GM12878 (cell line): ENCODE measurements at regions not wholly inside any gene's neighbourhood (a gene's known extent, or its start where the extent isn't known, plus 50 kb on each side); places are given as distances from the start of the nearest gene placed in this dataset.
A peak's percentile ranks its signal among the peaks of the same experiment; 100 is the strongest.

Experiments
- ATAC-seq: fragments of 200-7000 bp; cut with Tn5 transposase; 3 replicates; pipeline ENCODE4 v1.9.1; 2020; ENCODE audit warnings: mild to moderate bottlenecking, moderate library complexity
- BruUV-seq: library from RNA; stranded (reverse); fragments of 400-500 nt; replicated peaks from 2 replicates; lab custom pipeline; 2021; lab: Mats Ljungman, UMichigan
- CTCF ChIA-PET: fragments of 300-600 bp; sonication (Branson Sonifier 250); formaldehyde crosslinking; extraction: SDS; loops from one replicate; lab custom pipeline; 2021; ENCODE audit warnings: inconsistent platforms; lab: Yijun Ruan, JAX
- POLR2A ChIA-PET: fragments of 350-600 bp; formaldehyde crosslinking; extraction: SDS; loops from one replicate; lab custom pipeline; 2021; ENCODE audit warnings: inconsistent platforms; lab: Charles Lee
- RAD21 ChIA-PET: fragments of 300-600 bp; sonication (Branson Sonifier 250); formaldehyde crosslinking; loops from one replicate; lab custom pipeline; 2023; ENCODE audit warnings: antibody characterized with exemption; ENCODE audit not compliant: unreplicated experiment; lab: Charles Lee
- SMC1A ChIA-PET: fragments of 300-600 bp; sonication (Branson Sonifier 250); formaldehyde crosslinking; loops from one replicate; lab custom pipeline; 2023; ENCODE audit not compliant: unreplicated experiment, uncharacterized antibody; lab: Charles Lee
- DNase-seq: peaks from one replicate; pipeline ENCODE4 v3.0.0-alpha.2; 2011; ENCODE audit warnings: low read depth, low spot score
- FAIRE-seq: peaks from 3 replicates; lab custom pipeline; 2011; peaks lifted over from hg19 to GRCh38; lab: Jason Lieb, UNC
- H2AFZ ChIP-seq: 2 replicates; pipeline ENCODE4 v1.6.0; 2011; ENCODE audit warnings: low read depth, low read length, control low read depth; ENCODE audit not compliant: control insufficient read depth
- H3K27ac ChIP-seq: 2 replicates; pipeline ENCODE4 v1.5.1; 2011; ENCODE audit warnings: control low read depth; ENCODE audit not compliant: control insufficient read depth, insufficient read depth
- H3K27me3 ChIP-seq, 2 experiments: replicated peaks in 1 of 2; 2 replicates each; pipeline versions ENCODE4 v1.6.0 to v1.6.1; 2011; ENCODE audit warnings: low read length in 1 of 2; ENCODE audit not compliant: control insufficient read depth in 2 of 2, insufficient read depth in 2 of 2
- H3K36me3 ChIP-seq, 2 experiments: 2 replicates each; pipeline ENCODE4 v1.5.1; 2011; ENCODE audit warnings: low read length in 1 of 2; ENCODE audit not compliant: control insufficient read depth in 2 of 2, insufficient read depth in 2 of 2
- H3K4me1 ChIP-seq: 2 replicates; pipeline ENCODE4 v1.6.1; 2011; ENCODE audit warnings: mild to moderate bottlenecking, low read length, moderate library complexity, mixed read lengths; ENCODE audit not compliant: control insufficient read depth, insufficient read depth
- H3K4me2 ChIP-seq: 2 replicates; pipeline ENCODE4 v1.6.0; 2011; ENCODE audit warnings: control low read depth; ENCODE audit not compliant: control insufficient read depth, insufficient read depth
- H3K4me3 ChIP-seq: fragments of 200-600 bp; sonication (generic); 2 replicates; pipeline ENCODE4 v1.5.1; 2016
- H3K79me2 ChIP-seq: 2 replicates; pipeline ENCODE4 v1.6.0; 2011; ENCODE audit warnings: low read length; ENCODE audit not compliant: control insufficient read depth, insufficient read depth
- H3K9ac ChIP-seq: 2 replicates; pipeline ENCODE4 v1.8.0; 2011; ENCODE audit warnings: low read length, control low read depth, mixed read lengths; ENCODE audit not compliant: control insufficient read depth, insufficient read depth
- H3K9me3 ChIP-seq: replicated peaks from 3 replicates; pipeline ENCODE4 v1.5.1; 2011; ENCODE audit warnings: mild to moderate bottlenecking, low read length; ENCODE audit not compliant: control insufficient read depth, insufficient read depth
- H4K20me1 ChIP-seq: 2 replicates; pipeline ENCODE4 v1.6.0; 2011; ENCODE audit not compliant: control insufficient read depth, insufficient read depth
- FOXK2 ChIP-seq: fragments of 450-650 bp; IDR thresholded peaks from 2 replicates; pipeline ENCODE4 v1.6.1; 2017; ENCODE audit warnings: mild to moderate bottlenecking, moderate library complexity
- MTA2 ChIP-seq: fragments of 450-650 bp; IDR thresholded peaks from 2 replicates; pipeline ENCODE4 v1.6.1; 2016; ENCODE audit warnings: low read depth, mild to moderate bottlenecking, moderate library complexity
- RAD21 ChIP-seq: IDR thresholded peaks from 2 replicates; pipeline ENCODE4 v1.6.1; 2011; ENCODE audit warnings: mild to moderate bottlenecking, low read depth, low read length, moderate library complexity; ENCODE audit not compliant: insufficient read depth
- WGBS: methylation state at CpG from one replicate; pipeline ENCODE4 v1.1.6; 2016; ENCODE audit warnings: low lambda C conversion rate; ENCODE audit not compliant: insufficient replicate concordance, insufficient coverage; ENCODE audit errors: missing lambda C conversion rate; 5-methylcytosine and 5-hydroxymethylcytosine counted together
- in situ Hi-C: fragments of 300-500 bp; cut with MboI; formaldehyde crosslinking; loops from 9 replicates; pipeline ENCODE4 v1.14.3; 2018; ENCODE audit warnings: mixed read lengths
- intact Hi-C: fragments of 100-400 bp; cut with micrococcal nuclease; formaldehyde crosslinking; loops from one replicate; pipeline ENCODE4 v1.14.2; 2022; ENCODE audit not compliant: unreplicated experiment
- TF ChIP-seq, protein P1 (sequence below), 3 experiments: IDR thresholded peaks in 2 of 3; conservative IDR thresholded peaks in 1 of 3; 2 replicates each; pipeline ENCODE4 v1.5.1; 2011; ENCODE audit warnings: low read depth in 3 of 3, low read length in 3 of 3, mild to moderate bottlenecking in 3 of 3, control low read depth in 2 of 3, moderate library complexity in 2 of 3, inconsistent platforms in 1 of 3, mixed read lengths in 1 of 3; ENCODE audit not compliant: control insufficient read depth in 2 of 3, insufficient read depth in 1 of 3; ENCODE audit errors: extremely low read depth in 1 of 3

GRCh38 chr3:27943106-27943505 lies 221.0 kb upstream of the EOMES start:
- H4K20me1 ChIP-seq, result no peaks in the 10 kb centered on the region
- intact Hi-C loops, result no loop called here
- 2% methylated on average over 3 of the region's 3 CpGs for WGBS
- no peak overlapping the region for H3K9ac ChIP-seq
- FAIRE-seq, result peak; percentile 31
- BruUV-seq, result no TSS peak
- RAD21 ChIA-PET, result interaction anchor here (0.5 kb wide), 1 partner anchor 249 kb away, joined by 4 read pairs; no protein-coding TSS in a partner anchor
- H3K27ac ChIP-seq, result no peak overlapping the region
- H3K27me3 ChIP-seq, result no peaks in the 10 kb centered on the region
- no peaks in the 10 kb centered on the region for H3K79me2 ChIP-seq
- DNase-seq, result no peak
- H3K9me3 ChIP-seq, result no peaks in the 10 kb centered on the region
- no peak overlapping the region for H3K4me2 ChIP-seq
- TF ChIP-seq RAD21, result peak; percentile 25; the same call in 1 of the 2 replicates
- TF ChIP-seq, protein P1, sequence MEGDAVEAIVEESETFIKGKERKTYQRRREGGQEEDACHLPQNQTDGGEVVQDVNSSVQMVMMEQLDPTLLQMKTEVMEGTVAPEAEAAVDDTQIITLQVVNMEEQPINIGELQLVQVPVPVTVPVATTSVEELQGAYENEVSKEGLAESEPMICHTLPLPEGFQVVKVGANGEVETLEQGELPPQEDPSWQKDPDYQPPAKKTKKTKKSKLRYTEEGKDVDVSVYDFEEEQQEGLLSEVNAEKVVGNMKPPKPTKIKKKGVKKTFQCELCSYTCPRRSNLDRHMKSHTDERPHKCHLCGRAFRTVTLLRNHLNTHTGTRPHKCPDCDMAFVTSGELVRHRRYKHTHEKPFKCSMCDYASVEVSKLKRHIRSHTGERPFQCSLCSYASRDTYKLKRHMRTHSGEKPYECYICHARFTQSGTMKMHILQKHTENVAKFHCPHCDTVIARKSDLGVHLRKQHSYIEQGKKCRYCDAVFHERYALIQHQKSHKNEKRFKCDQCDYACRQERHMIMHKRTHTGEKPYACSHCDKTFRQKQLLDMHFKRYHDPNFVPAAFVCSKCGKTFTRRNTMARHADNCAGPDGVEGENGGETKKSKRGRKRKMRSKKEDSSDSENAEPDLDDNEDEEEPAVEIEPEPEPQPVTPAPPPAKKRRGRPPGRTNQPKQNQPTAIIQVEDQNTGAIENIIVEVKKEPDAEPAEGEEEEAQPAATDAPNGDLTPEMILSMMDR (IDR thresholded peaks at IDR 0.05 in 2 of 3, conservative IDR thresholded peaks at IDR 0.05 in 1 of 3; ENCODE audit: control insufficient read depth in 2 of 3, extremely low read depth in 1 of 3, insufficient read depth in 1 of 3, low read depth in 3 of 3, low read length in 3 of 3), result peak in 1 of 3 experiments; percentile 29; a peak in 2 of 6 replicates
- TF ChIP-seq FOXK2, result no peak
- TF ChIP-seq MTA2, result no peak
- TF ChIP-seq, all 136 proteins: peak for 2
- in situ Hi-C loops, result no loop called here
- POLR2A ChIA-PET, result interaction anchor here (0.8 kb wide), 1 partner anchor 240 kb away, joined by 3 read pairs; no protein-coding TSS in a partner anchor
- CTCF ChIA-PET, result interaction anchor here (1.0 to 2.3 kb wide), 4 partner anchors 9 to 23 kb away, joined by 3 to 9 read pairs (median 4); no protein-coding TSS in a partner anchor
- Histone ChIP-seq H3K4me3 (no peak overlapping the region), H3K36me3 (no peaks in the 10 kb centered on the region), H3K4me1 (no peaks in the 10 kb centered on the region), H2AFZ (no peak overlapping the region)
- ATAC-seq, result peak; percentile 63
- SMC1A ChIA-PET, result interaction anchor here (0.6 to 3.4 kb wide), 4 partner anchors 10 to 228 kb away, joined by 3 to 9 read pairs (median 4); no protein-coding TSS in a partner anchor
